Muscle of leg (tissue), 3 donors: ENCODE measurements at regions not wholly inside any gene's neighbourhood (a gene's known extent, or its start where the extent isn't known, plus 50 kb on each side); places are given as distances from the start of the nearest gene placed in this dataset.

Source experiments
- DNase-seq: peaks from one replicate; pipeline ENCODE4 v3.0.0; 2013
- H3K27ac ChIP-seq: one replicate; pipeline ENCODE4 v1.5.1; 2013; ENCODE audit warnings: mild to moderate bottlenecking, low read length, control low read depth
- H3K27me3 ChIP-seq: one replicate; pipeline ENCODE4 v1.6.1; 2013; ENCODE audit warnings: low read length; ENCODE audit not compliant: control insufficient read depth, insufficient read depth
- H3K36me3 ChIP-seq: one replicate; pipeline ENCODE4 v1.6.1; 2013; ENCODE audit warnings: low read length; ENCODE audit not compliant: control insufficient read depth, insufficient read depth
- H3K4me1 ChIP-seq: one replicate; pipeline ENCODE4 v1.6.1; 2013; ENCODE audit warnings: low read length; ENCODE audit not compliant: control insufficient read depth, insufficient read depth
- H3K4me3 ChIP-seq: one replicate; pipeline ENCODE4 v1.5.1; 2013; ENCODE audit warnings: low read length, control low read depth
- H3K9me3 ChIP-seq: replicated peaks from 2 replicates; pipeline ENCODE4 v1.6.1; 2013; ENCODE audit warnings: low read depth, low read length; ENCODE audit not compliant: control insufficient read depth
- WGBS: methylation state at CpG from one replicate; pipeline ENCODE4 v1.1.5; 2013; ENCODE audit warnings: missing lambda C conversion rate; ENCODE audit not compliant: insufficient coverage; 5-methylcytosine and 5-hydroxymethylcytosine counted together

- H3K4me3 ChIP-seq: no peak overlapping the region
- H3K4me1 ChIP-seq: peaks cover 3% of the 10 kb centered on the region
- no peak for DNase-seq
- H3K36me3 ChIP-seq: no peaks in the 10 kb centered on the region
- WGBS: 18% methylated on average over 2 of the region's 5 CpGs
- no peaks in the 10 kb centered on the region for H3K27me3 ChIP-seq
- H3K27ac ChIP-seq: no peak overlapping the region
- no peaks in the 10 kb centered on the region for H3K9me3 ChIP-seq
Observed at GRCh38 chr3:113111011-113111707, 100.2 kb upstream of the BOC start.

- Histone ChIP-seq H3K27ac (no peak overlapping the region), H3K36me3 (no peaks in the 10 kb centered on the region), H3K4me1 (peaks cover 9% of the 10 kb centered on the region), H3K27me3 (no peaks in the 10 kb centered on the region), H3K4me3 (no peak overlapping the region), H3K9me3 (no peaks in the 10 kb centered on the region)
- DNase-seq: no peak
Observed at GRCh38 chr3:113113361-113113760, 98.0 kb upstream of the BOC start.

GRCh38 chr3:113117511-113118234 lies 93.7 kb upstream of the BOC start:
- peak overlapping the region; percentile 93 for H3K27ac ChIP-seq
- H3K4me3 ChIP-seq: no peak overlapping the region
- no CpG with 5 or more reads among the region's 1 CpG for WGBS

GRCh38 chr3:113118336-113118735 lies 93.0 kb upstream of the BOC start:
- no CpG with 5 or more reads among the region's 1 CpG for WGBS

More at GRCh38 chr3:113117511-113118234, 93.7 kb upstream of the BOC start:
- DNase-seq: peak; percentile 96
- no peaks in the 10 kb centered on the region for H3K36me3 ChIP-seq
- H3K27me3 ChIP-seq: no peaks in the 10 kb centered on the region
- no peaks in the 10 kb centered on the region for H3K9me3 ChIP-seq
- H3K4me1 ChIP-seq: peaks cover 10% of the 10 kb centered on the region

GRCh38 chr3:113124256-113124830 lies 87.0 kb upstream of the BOC start:
- no peak for DNase-seq
- WGBS: 94% methylated on average over 2 of the region's 13 CpGs
- Histone ChIP-seq H3K27me3 (no peaks in the 10 kb centered on the region), H3K4me3 (no peak overlapping the region), H3K27ac (no peak overlapping the region), H3K4me1 (peaks cover 4% of the 10 kb centered on the region), H3K36me3 (no peaks in the 10 kb centered on the region), H3K9me3 (no peaks in the 10 kb centered on the region)

More at GRCh38 chr3:113118336-113118735, 93.0 kb upstream of the BOC start:
- no peaks in the 10 kb centered on the region for H3K27me3 ChIP-seq
- peak; percentile 82 for DNase-seq
- H3K4me1 ChIP-seq: peaks cover 10% of the 10 kb centered on the region
- no peak overlapping the region for H3K4me3 ChIP-seq
- peak overlapping the region; percentile 93 for H3K27ac ChIP-seq
- no peaks in the 10 kb centered on the region for H3K36me3 ChIP-seq
- no peaks in the 10 kb centered on the region for H3K9me3 ChIP-seq

- peak; percentile 63 for DNase-seq
- no peaks in the 10 kb centered on the region for H3K27me3 ChIP-seq
- H3K27ac ChIP-seq: no peak overlapping the region
- WGBS: 73% methylated on average over 2 of the region's 4 CpGs
- no peaks in the 10 kb centered on the region for H3K36me3 ChIP-seq
- no peak overlapping the region for H3K4me3 ChIP-seq
- no peaks in the 10 kb centered on the region for H3K9me3 ChIP-seq
- peaks cover 4% of the 10 kb centered on the region for H3K4me1 ChIP-seq
Observed at GRCh38 chr3:113125951-113126350, 85.4 kb upstream of the BOC start.

GRCh38 chr3:113128386-113129015 lies 82.9 kb upstream of the BOC start:
- H3K27me3 ChIP-seq: no peaks in the 10 kb centered on the region
- WGBS: 50% methylated on average over 1 of the region's 9 CpGs
- no peak for DNase-seq

GRCh38 chr3:113129168-113129567 lies 82.2 kb upstream of the BOC start:
- DNase-seq: peak; percentile 44
- Histone ChIP-seq H3K36me3 (no peaks in the 10 kb centered on the region), H3K27me3 (no peaks in the 10 kb centered on the region), H3K4me1 (peaks cover 2% of the 10 kb centered on the region), H3K27ac (no peak overlapping the region), H3K9me3 (no peaks in the 10 kb centered on the region), H3K4me3 (no peak overlapping the region)
- WGBS: no CpG with 5 or more reads among the region's 5 CpGs

More at GRCh38 chr3:113128386-113129015, 82.9 kb upstream of the BOC start:
- Histone ChIP-seq H3K9me3 (no peaks in the 10 kb centered on the region), H3K4me1 (peaks cover 2% of the 10 kb centered on the region), H3K27ac (no peak overlapping the region), H3K4me3 (no peak overlapping the region), H3K36me3 (no peaks in the 10 kb centered on the region)

GRCh38 chr3:113132571-113132996 lies 78.8 kb upstream of the BOC start:
- Histone ChIP-seq H3K4me1 (peaks cover 2% of the 10 kb centered on the region), H3K4me3 (no peak overlapping the region)

GRCh38 chr3:113133140-113133539 lies 78.2 kb upstream of the BOC start:
- Histone ChIP-seq H3K36me3 (no peaks in the 10 kb centered on the region), H3K27ac (no peak overlapping the region), H3K4me1 (peaks cover 1% of the 10 kb centered on the region), H3K4me3 (no peak overlapping the region), H3K27me3 (no peaks in the 10 kb centered on the region), H3K9me3 (peaks cover 4% of the 10 kb centered on the region)
- WGBS: no CpG with 5 or more reads among the region's 3 CpGs
- no peak for DNase-seq

More at GRCh38 chr3:113132571-113132996, 78.8 kb upstream of the BOC start:
- Histone ChIP-seq H3K36me3 (no peaks in the 10 kb centered on the region), H3K27me3 (no peaks in the 10 kb centered on the region), H3K27ac (no peak overlapping the region), H3K9me3 (no peaks in the 10 kb centered on the region)
- DNase-seq: no peak
- 81% methylated on average over 2 of the region's 2 CpGs for WGBS
